Caco-2 (cell line): ENCODE measurements at regions not wholly inside any gene's neighbourhood (a gene's known extent, or its start where the extent isn't known, plus 50 kb on each side); places are given as distances from the start of the nearest gene placed in this dataset.

Experiments used
- BruUV-seq: library from RNA; stranded (reverse); fragments of 400-500 nt; replicated peaks from 2 replicates; lab custom pipeline; 2021; lab: Mats Ljungman, UMichigan
- CTCF ChIA-PET: fragments of 300-600 bp; sonication (Branson Sonifier 250); formaldehyde crosslinking; loops from one replicate; lab custom pipeline; 2022; ENCODE audit warnings: antibody characterized with exemption; lab: Charles Lee
- POLR2A ChIA-PET: fragments of 300-600 bp; sonication (Branson Sonifier 250); formaldehyde crosslinking; loops from one replicate; lab custom pipeline; 2022; ENCODE audit warnings: antibody characterized with exemption; lab: Charles Lee
- DNase-seq, 2 experiments: peaks; one replicate each; pipeline versions ENCODE4 v3.0.0 to v3.0.0-alpha.2; 2020 to 2022
- H3K27me3 ChIP-seq: replicated peaks from 2 replicates; pipeline ENCODE4 v1.6.0; 2011; ENCODE audit warnings: low read length; ENCODE audit not compliant: control insufficient read depth, insufficient read depth
- H3K36me3 ChIP-seq: 2 replicates; pipeline ENCODE4 v1.5.1; 2011; ENCODE audit warnings: low read length; ENCODE audit not compliant: control insufficient read depth, insufficient read depth
- H3K4me1 ChIP-seq: fragments of 250-450 bp; sonication (Bioruptor Pico); 2 replicates; pipeline ENCODE4 v1.5.1; 2020; ENCODE audit warnings: mild to moderate bottlenecking
- H3K4me3 ChIP-seq: 2 replicates; pipeline ENCODE4 v1.5.1; 2011; ENCODE audit warnings: low read depth, mild to moderate bottlenecking, control low read depth, low read length
- H3K9me3 ChIP-seq: fragments of 250-450 bp; sonication (Bioruptor Pico); 2 replicates; pipeline ENCODE4 v1.5.1; 2020; ENCODE audit warnings: mild to moderate bottlenecking, moderate library complexity
- H3K27ac Mint-ChIP-seq: one replicate; pipeline ENCODE4 v1.8.0; 2022; ENCODE audit warnings: mixed read lengths; ENCODE audit not compliant: unreplicated experiment
- H3K27me3 Mint-ChIP-seq: one replicate; pipeline ENCODE4 v1.8.0; 2022; ENCODE audit warnings: mixed read lengths; ENCODE audit not compliant: insufficient read depth, unreplicated experiment
- H3K36me3 Mint-ChIP-seq: one replicate; pipeline ENCODE4 v1.8.0; 2022; ENCODE audit warnings: mild to moderate bottlenecking, mixed read lengths; ENCODE audit not compliant: insufficient read depth, unreplicated experiment
- H3K4me1 Mint-ChIP-seq: one replicate; pipeline ENCODE4 v1.8.0; 2022; ENCODE audit warnings: low read depth, mixed read lengths; ENCODE audit not compliant: unreplicated experiment
- H3K4me3 Mint-ChIP-seq: one replicate; pipeline ENCODE4 v1.8.0; 2022; ENCODE audit warnings: mild to moderate bottlenecking, moderate library complexity, mixed read lengths; ENCODE audit not compliant: unreplicated experiment
- H3K9me3 Mint-ChIP-seq: one replicate; pipeline ENCODE4 v1.8.0; 2022; ENCODE audit warnings: mixed read lengths; ENCODE audit not compliant: unreplicated experiment
- intact Hi-C: fragments of 100-400 bp; cut with micrococcal nuclease; formaldehyde crosslinking; loops from one replicate; pipeline ENCODE4 v1.10.0; 2022; ENCODE audit not compliant: unreplicated experiment
- TF ChIP-seq, protein P1 (sequence below), 2 experiments: fragments of 200-600 bp in 1 of 2; IDR thresholded peaks; 1 replicate in 1 of 2; 2 replicates in 1 of 2; pipeline versions ENCODE4 v1.5.1 to v1.8.0; 2011 to 2022; ENCODE audit warnings: antibody characterized with exemption in 1 of 2, control low read depth in 1 of 2, inconsistent platforms in 1 of 2, low read depth in 1 of 2, low read length in 1 of 2, mild to moderate bottlenecking in 1 of 2, moderate library complexity in 1 of 2; ENCODE audit not compliant: insufficient read depth in 1 of 2, severe bottlenecking in 1 of 2, unreplicated experiment in 1 of 2

DNA sequence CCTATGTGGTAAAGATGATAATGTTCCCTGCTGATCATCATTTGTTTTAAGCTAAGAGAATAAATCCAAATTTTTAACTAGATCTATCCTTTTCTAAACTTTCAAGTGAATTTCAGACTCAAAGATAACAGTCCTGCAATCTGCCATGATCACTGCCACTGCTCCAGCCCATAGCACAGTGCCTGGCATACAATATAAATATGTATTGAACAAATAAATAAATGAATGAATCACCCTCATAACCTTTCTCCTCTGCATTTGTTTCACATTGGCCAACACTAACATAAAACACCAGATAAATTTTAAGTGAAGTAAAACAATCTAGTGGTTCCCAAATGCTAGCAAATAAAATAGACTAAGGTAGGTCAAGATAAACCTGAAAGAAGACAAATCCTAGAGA is 439.0 kb downstream of the GPM6A start:
- Mint-ChIP-seq H3K27me3 (peaks cover 5% of the 10 kb centered on the region), H3K4me3 (no peak overlapping the region), H3K27ac (no peak overlapping the region), H3K36me3 (no peaks in the 10 kb centered on the region), H3K9me3 (no peaks in the 10 kb centered on the region), H3K4me1 (no peaks in the 10 kb centered on the region)
- DNase-seq, result no peak
- H3K36me3 ChIP-seq, result no peaks in the 10 kb centered on the region
- intact Hi-C loops, result no loop called here
- CTCF ChIA-PET, result no interaction called here
- POLR2A ChIA-PET, result no interaction called here
- no peaks in the 10 kb centered on the region for H3K27me3 ChIP-seq
- no peak overlapping the region for H3K4me3 ChIP-seq
- H3K9me3 ChIP-seq, result no peaks in the 10 kb centered on the region
- TF ChIP-seq, protein P1, sequence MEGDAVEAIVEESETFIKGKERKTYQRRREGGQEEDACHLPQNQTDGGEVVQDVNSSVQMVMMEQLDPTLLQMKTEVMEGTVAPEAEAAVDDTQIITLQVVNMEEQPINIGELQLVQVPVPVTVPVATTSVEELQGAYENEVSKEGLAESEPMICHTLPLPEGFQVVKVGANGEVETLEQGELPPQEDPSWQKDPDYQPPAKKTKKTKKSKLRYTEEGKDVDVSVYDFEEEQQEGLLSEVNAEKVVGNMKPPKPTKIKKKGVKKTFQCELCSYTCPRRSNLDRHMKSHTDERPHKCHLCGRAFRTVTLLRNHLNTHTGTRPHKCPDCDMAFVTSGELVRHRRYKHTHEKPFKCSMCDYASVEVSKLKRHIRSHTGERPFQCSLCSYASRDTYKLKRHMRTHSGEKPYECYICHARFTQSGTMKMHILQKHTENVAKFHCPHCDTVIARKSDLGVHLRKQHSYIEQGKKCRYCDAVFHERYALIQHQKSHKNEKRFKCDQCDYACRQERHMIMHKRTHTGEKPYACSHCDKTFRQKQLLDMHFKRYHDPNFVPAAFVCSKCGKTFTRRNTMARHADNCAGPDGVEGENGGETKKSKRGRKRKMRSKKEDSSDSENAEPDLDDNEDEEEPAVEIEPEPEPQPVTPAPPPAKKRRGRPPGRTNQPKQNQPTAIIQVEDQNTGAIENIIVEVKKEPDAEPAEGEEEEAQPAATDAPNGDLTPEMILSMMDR (IDR thresholded peaks at IDR 0.05; ENCODE audit: insufficient read depth in 1 of 2, low read depth in 1 of 2, low read length in 1 of 2, severe bottlenecking in 1 of 2, unreplicated experiment in 1 of 2), result no peak
- no TSS peak for BruUV-seq
- H3K4me1 ChIP-seq, result no peaks in the 10 kb centered on the region

DNA sequence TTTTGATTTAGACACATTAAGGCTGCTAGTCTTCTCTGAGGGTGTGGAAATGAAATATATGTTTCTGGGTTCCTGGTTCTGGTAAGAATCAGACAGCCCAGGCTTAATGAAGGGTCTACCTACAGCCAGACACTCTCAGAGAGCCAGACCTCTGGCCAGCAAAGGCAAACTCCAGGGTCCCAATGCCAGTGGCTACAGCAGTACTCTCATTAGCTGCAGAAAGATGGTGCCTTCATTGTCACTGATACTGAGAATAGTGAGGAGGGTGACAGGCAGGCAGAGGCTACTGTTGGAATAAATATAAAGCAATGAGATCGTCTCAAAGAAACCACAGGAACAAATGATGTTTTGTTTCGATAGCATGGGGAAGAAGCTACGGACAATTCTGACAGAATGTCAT is 437.6 kb downstream of the GPM6A start:
- no peaks in the 10 kb centered on the region for H3K9me3 Mint-ChIP-seq
- H3K4me1 ChIP-seq, result no peaks in the 10 kb centered on the region
- ChIA-PET POLR2A (no interaction called here), CTCF (no interaction called here)
- no peak overlapping the region for H3K4me3 ChIP-seq
- H3K4me3 Mint-ChIP-seq, result no peak overlapping the region
- H3K36me3 ChIP-seq, result no peaks in the 10 kb centered on the region
- TF ChIP-seq, protein P1 (IDR thresholded peaks at IDR 0.05; ENCODE audit: insufficient read depth in 1 of 2, low read depth in 1 of 2, low read length in 1 of 2, severe bottlenecking in 1 of 2, unreplicated experiment in 1 of 2), result no peak
- intact Hi-C loops, result no loop called here
- peaks cover 5% of the 10 kb centered on the region for H3K27me3 Mint-ChIP-seq
- no peak for DNase-seq
- H3K27ac Mint-ChIP-seq, result no peak overlapping the region
- no TSS peak for BruUV-seq
- no peaks in the 10 kb centered on the region for H3K9me3 ChIP-seq
- no peaks in the 10 kb centered on the region for H3K4me1 Mint-ChIP-seq
- no peaks in the 10 kb centered on the region for H3K36me3 Mint-ChIP-seq
- no peaks in the 10 kb centered on the region for H3K27me3 ChIP-seq

DNA sequence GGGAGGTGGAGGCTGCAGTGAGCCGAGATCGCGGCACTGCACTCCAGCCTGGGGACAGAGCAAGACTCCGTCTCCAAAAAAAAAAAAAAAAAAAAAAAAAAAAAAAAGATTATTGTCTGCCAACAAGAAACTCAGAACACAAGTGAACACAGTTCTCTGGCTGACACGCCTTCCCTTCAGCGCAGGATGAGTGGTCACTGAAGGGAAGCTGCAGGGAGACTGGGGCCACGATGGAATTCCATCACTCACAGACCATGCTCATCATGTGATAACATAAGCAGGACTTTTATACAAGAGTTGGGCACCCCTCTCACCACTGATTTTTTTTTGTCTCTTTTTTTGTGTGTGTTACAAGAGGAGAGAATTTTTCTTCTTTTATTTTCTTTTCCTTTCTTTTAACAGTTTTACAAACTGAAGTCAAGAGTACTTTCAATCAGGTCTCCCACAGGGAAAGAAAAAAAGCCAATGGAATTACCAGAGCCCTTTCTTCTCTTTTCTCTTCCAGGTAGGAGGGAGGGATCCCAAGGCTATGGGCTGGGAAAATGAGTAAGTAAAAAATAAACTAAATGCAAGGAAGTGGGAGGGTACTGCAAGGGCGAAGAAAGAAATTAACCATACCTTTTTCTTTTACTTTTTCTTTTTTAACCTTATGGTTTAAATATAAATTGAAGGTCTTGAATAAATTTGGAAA is 435.6 kb downstream of the GPM6A start:
- CTCF ChIA-PET, result no interaction called here
- H3K4me3 ChIP-seq, result no peak overlapping the region
- H3K36me3 Mint-ChIP-seq, result no peaks in the 10 kb centered on the region
- H3K27me3 ChIP-seq, result no peaks in the 10 kb centered on the region
- intact Hi-C loops, result no loop called here
- H3K27me3 Mint-ChIP-seq, result peaks cover 7% of the 10 kb centered on the region
- TF ChIP-seq, protein P1 (IDR thresholded peaks at IDR 0.05; ENCODE audit: insufficient read depth in 1 of 2, low read depth in 1 of 2, low read length in 1 of 2, severe bottlenecking in 1 of 2, unreplicated experiment in 1 of 2), result no peak
- H3K4me3 Mint-ChIP-seq, result no peak overlapping the region
- H3K9me3 ChIP-seq, result no peaks in the 10 kb centered on the region
- no peaks in the 10 kb centered on the region for H3K36me3 ChIP-seq
- H3K4me1 ChIP-seq, result no peaks in the 10 kb centered on the region
- BruUV-seq, result no TSS peak
- no peaks in the 10 kb centered on the region for H3K9me3 Mint-ChIP-seq
- POLR2A ChIA-PET, result no interaction called here
- no peak overlapping the region for H3K27ac Mint-ChIP-seq
- H3K4me1 Mint-ChIP-seq, result peaks cover 7% of the 10 kb centered on the region
- no peak for DNase-seq
